ENCODE measurements at regions not wholly inside any gene's neighbourhood (a gene's known extent, or its start where the extent isn't known, plus 50 kb on each side); places are given as distances from the start of the nearest gene placed in this dataset.
"Not testable (repeated sequence)": the region's sequence is repeated elsewhere in the genome, so short reads cannot be mapped to it uniquely, and the experiment has no call there.

GRCh38 chr7:131047651-131048304 lies 279.9 kb upstream of the MKLN1 start:
- no peak overlapping the region for H3K9ac ChIP-seq (ENCODE audit: low read length)
- no peaks in the 10 kb centered on the region for H3K27me3 ChIP-seq (ENCODE audit: control insufficient read depth, insufficient read depth, low read length)
- no peaks in the 10 kb centered on the region for H3K36me3 ChIP-seq (ENCODE audit: control insufficient read depth, insufficient read depth, low read length)
- H3K27ac ChIP-seq (ENCODE audit: low read depth, low read length), result no peak overlapping the region
- H3K4me1 ChIP-seq (ENCODE audit: control insufficient read depth, insufficient read depth, low read length), result no peaks in the 10 kb centered on the region
- H3K4me3 ChIP-seq (ENCODE audit: low read length), result no peak overlapping the region

GRCh38 chr7:131051304-131051703 lies 276.4 kb upstream of the MKLN1 start:
- no peaks in the 10 kb centered on the region for H3K27me3 ChIP-seq (ENCODE audit: control insufficient read depth, insufficient read depth, low read length)
- H3K9ac ChIP-seq (ENCODE audit: low read length), result no peak overlapping the region
- H3K27ac ChIP-seq (ENCODE audit: low read depth, low read length), result no peak overlapping the region
- no peak overlapping the region for H3K4me3 ChIP-seq (ENCODE audit: low read length)
- no peaks in the 10 kb centered on the region for H3K36me3 ChIP-seq (ENCODE audit: control insufficient read depth, insufficient read depth, low read length)
- H3K4me1 ChIP-seq (ENCODE audit: control insufficient read depth, insufficient read depth, low read length), result peaks cover 9% of the 10 kb centered on the region

- no peak overlapping the region for H3K9ac ChIP-seq (ENCODE audit: low read length)
- H3K4me1 ChIP-seq (ENCODE audit: control insufficient read depth, insufficient read depth, low read length), result peaks cover 13% of the 10 kb centered on the region
- no peak overlapping the region for H3K27ac ChIP-seq (ENCODE audit: low read depth, low read length)
Measured at GRCh38 chr7:131052285-131052904, 275.3 kb upstream of the MKLN1 start.

GRCh38 chr7:131056007-131056406 lies 271.7 kb upstream of the MKLN1 start:
- Histone ChIP-seq H3K4me1 (ENCODE audit: control insufficient read depth, insufficient read depth, low read length) (peaks cover 13% of the 10 kb centered on the region), H3K9ac (ENCODE audit: low read length) (no peak overlapping the region), H3K4me3 (ENCODE audit: low read length) (no peak overlapping the region), H3K27ac (ENCODE audit: low read depth, low read length) (no peak overlapping the region), H3K27me3 (ENCODE audit: control insufficient read depth, insufficient read depth, low read length) (no peaks in the 10 kb centered on the region), H3K36me3 (ENCODE audit: control insufficient read depth, insufficient read depth, low read length) (peaks cover 3% of the 10 kb centered on the region)

More at GRCh38 chr7:131052285-131052904, 275.3 kb upstream of the MKLN1 start:
- no peak overlapping the region for H3K4me3 ChIP-seq (ENCODE audit: low read length)
- H3K27me3 ChIP-seq (ENCODE audit: control insufficient read depth, insufficient read depth, low read length), result no peaks in the 10 kb centered on the region
- no peaks in the 10 kb centered on the region for H3K36me3 ChIP-seq (ENCODE audit: control insufficient read depth, insufficient read depth, low read length)

GRCh38 chr7:131057015-131057793 lies 270.5 kb upstream of the MKLN1 start:
- H3K9ac ChIP-seq (ENCODE audit: low read length), result no peak overlapping the region
- peaks cover 16% of the 10 kb centered on the region for H3K4me1 ChIP-seq (ENCODE audit: control insufficient read depth, insufficient read depth, low read length)

GRCh38 chr7:131057794-131058070 lies 269.9 kb upstream of the MKLN1 start:
- Histone ChIP-seq H3K36me3 (ENCODE audit: control insufficient read depth, insufficient read depth, low read length) (peaks cover 3% of the 10 kb centered on the region), H3K27me3 (ENCODE audit: control insufficient read depth, insufficient read depth, low read length) (no peaks in the 10 kb centered on the region), H3K27ac (ENCODE audit: low read depth, low read length) (peak overlapping the region; percentile 51), H3K9ac (ENCODE audit: low read length) (no peak overlapping the region), H3K4me3 (ENCODE audit: low read length) (no peak overlapping the region), H3K4me1 (ENCODE audit: control insufficient read depth, insufficient read depth, low read length) (peaks cover 16% of the 10 kb centered on the region)

More at GRCh38 chr7:131057015-131057793, 270.5 kb upstream of the MKLN1 start:
- no peaks in the 10 kb centered on the region for H3K27me3 ChIP-seq (ENCODE audit: control insufficient read depth, insufficient read depth, low read length)
- no peak overlapping the region for H3K4me3 ChIP-seq (ENCODE audit: low read length)
- peaks cover 3% of the 10 kb centered on the region for H3K36me3 ChIP-seq (ENCODE audit: control insufficient read depth, insufficient read depth, low read length)
- H3K27ac ChIP-seq (ENCODE audit: low read depth, low read length), result peak overlapping the region; percentile 51

- H3K36me3 ChIP-seq (ENCODE audit: control insufficient read depth, insufficient read depth, low read length); H3K27ac ChIP-seq (ENCODE audit: low read depth, low read length); H3K27me3 ChIP-seq (ENCODE audit: control insufficient read depth, insufficient read depth, low read length); H3K4me3 ChIP-seq (ENCODE audit: low read length); H3K9ac ChIP-seq (ENCODE audit: low read length): not testable (repeated sequence)
- H3K4me1 ChIP-seq (ENCODE audit: control insufficient read depth, insufficient read depth, low read length), result peaks cover 18% of the 10 kb centered on the region
Measured at GRCh38 chr7:131058561-131059288, 269.0 kb upstream of the MKLN1 start.

GRCh38 chr7:131059401-131059800 lies 268.3 kb upstream of the MKLN1 start:
- H3K36me3 ChIP-seq (ENCODE audit: control insufficient read depth, insufficient read depth, low read length); H3K27ac ChIP-seq (ENCODE audit: low read depth, low read length); H3K27me3 ChIP-seq (ENCODE audit: control insufficient read depth, insufficient read depth, low read length); H3K9ac ChIP-seq (ENCODE audit: low read length); H3K4me3 ChIP-seq (ENCODE audit: low read length): not testable (repeated sequence)
- H3K4me1 ChIP-seq (ENCODE audit: control insufficient read depth, insufficient read depth, low read length), result peaks cover 18% of the 10 kb centered on the region

- Histone ChIP-seq H3K27ac (ENCODE audit: low read depth, low read length) (no peak overlapping the region), H3K9ac (ENCODE audit: low read length) (no peak overlapping the region), H3K4me3 (ENCODE audit: low read length) (no peak overlapping the region), H3K4me1 (ENCODE audit: control insufficient read depth, insufficient read depth, low read length) (peaks cover 10% of the 10 kb centered on the region), H3K36me3 (ENCODE audit: control insufficient read depth, insufficient read depth, low read length) (peaks cover 3% of the 10 kb centered on the region), H3K27me3 (ENCODE audit: control insufficient read depth, insufficient read depth, low read length) (no peaks in the 10 kb centered on the region)
Measured at GRCh38 chr7:131061158-131061557, 266.5 kb upstream of the MKLN1 start.

- peaks cover 3% of the 10 kb centered on the region for H3K36me3 ChIP-seq (ENCODE audit: control insufficient read depth, insufficient read depth, low read length)
- no peak overlapping the region for H3K27ac ChIP-seq (ENCODE audit: low read depth, low read length)
- H3K4me1 ChIP-seq (ENCODE audit: control insufficient read depth, insufficient read depth, low read length), result peaks cover 8% of the 10 kb centered on the region
- H3K9ac ChIP-seq (ENCODE audit: low read length), result no peak overlapping the region
- no peaks in the 10 kb centered on the region for H3K27me3 ChIP-seq (ENCODE audit: control insufficient read depth, insufficient read depth, low read length)
- no peak overlapping the region for H3K4me3 ChIP-seq (ENCODE audit: low read length)
Measured at GRCh38 chr7:131061818-131062217, 265.9 kb upstream of the MKLN1 start.

- Histone ChIP-seq H3K4me1 (ENCODE audit: control insufficient read depth, insufficient read depth, low read length) (peaks cover 7% of the 10 kb centered on the region), H3K9ac (ENCODE audit: low read length) (no peak overlapping the region), H3K27me3 (ENCODE audit: control insufficient read depth, insufficient read depth, low read length) (no peaks in the 10 kb centered on the region), H3K4me3 (ENCODE audit: low read length) (no peak overlapping the region), H3K27ac (ENCODE audit: low read depth, low read length) (no peak overlapping the region), H3K36me3 (ENCODE audit: control insufficient read depth, insufficient read depth, low read length) (no peaks in the 10 kb centered on the region)
Measured at GRCh38 chr7:131066635-131067034, 261.0 kb upstream of the MKLN1 start.

GRCh38 chr7:131067220-131067619 lies 260.5 kb upstream of the MKLN1 start:
- no peak overlapping the region for H3K4me3 ChIP-seq (ENCODE audit: low read length)
- peaks cover 4% of the 10 kb centered on the region for H3K4me1 ChIP-seq (ENCODE audit: control insufficient read depth, insufficient read depth, low read length)
- H3K36me3 ChIP-seq (ENCODE audit: control insufficient read depth, insufficient read depth, low read length), result no peaks in the 10 kb centered on the region
- H3K27ac ChIP-seq (ENCODE audit: low read depth, low read length), result no peak overlapping the region
- no peaks in the 10 kb centered on the region for H3K27me3 ChIP-seq (ENCODE audit: control insufficient read depth, insufficient read depth, low read length)
- H3K9ac ChIP-seq (ENCODE audit: low read length), result no peak overlapping the region
